ENCODE measurements at regions not wholly inside any gene's neighbourhood (a gene's known extent, or its start where the extent isn't known, plus 50 kb on each side); places are given as distances from the start of the nearest gene placed in this dataset.

GRCh38 chr15:31814082-31814481 lies 216.2 kb upstream of the CHRNA7 start:
- Histone ChIP-seq H3K27me3 (no peaks in the 10 kb centered on the region), H3K9me3 (peaks cover 0 to 10% (median 0%) of the 10 kb centered on the region in 4 donors), H3K4me1 (no peaks in the 10 kb centered on the region), H3K4me3 (no peak overlapping the region), H3K36me3 (peaks cover 0 to 11% (median 0%) of the 10 kb centered on the region in 3 donors), H3K27ac (no peak overlapping the region)
- 65 to 69% methylated on average over 5 of the region's 5 CpGs for WGBS, 2 donors
- TF ChIP-seq CTCF (IDR thresholded peaks at IDR 0.05) (no peak), POLR2A (IDR thresholded peaks at IDR 0.05) (no peak), EP300 (IDR thresholded peaks at IDR 0.05) (no peak)
- no peak for DNase-seq (ENCODE audit: low spot score in 2 of 2)

GRCh38 chr15:31815411-31816155 lies 214.7 kb upstream of the CHRNA7 start:
- peaks cover 0 to 5% (median 0%) of the 10 kb centered on the region in 4 donors for H3K9me3 ChIP-seq
- no peak overlapping the region for H3K4me3 ChIP-seq
- DNase-seq (ENCODE audit: low spot score in 2 of 2), result no peak
- TF ChIP-seq POLR2A (IDR thresholded peaks at IDR 0.05) (no peak), EP300 (IDR thresholded peaks at IDR 0.05) (no peak), CTCF (IDR thresholded peaks at IDR 0.05) (no peak)
- no peak overlapping the region for H3K27ac ChIP-seq
- no peaks in the 10 kb centered on the region for H3K27me3 ChIP-seq
- 66 to 70% methylated on average over 15 of the region's 15 CpGs for WGBS, 2 donors
- no peaks in the 10 kb centered on the region for H3K4me1 ChIP-seq
- H3K36me3 ChIP-seq, result peaks cover 0 to 11% (median 0%) of the 10 kb centered on the region in 3 donors

GRCh38 chr15:31822463-31822862 lies 207.9 kb upstream of the CHRNA7 start:
- H3K4me1 ChIP-seq, result no peaks in the 10 kb centered on the region
- H3K4me3 ChIP-seq, result no peak overlapping the region
- 65 to 73% methylated on average over 2 of the region's 2 CpGs for WGBS, 2 donors
- H3K27me3 ChIP-seq, result no peaks in the 10 kb centered on the region
- no peak for TF ChIP-seq EP300 (IDR thresholded peaks at IDR 0.05)
- TF ChIP-seq POLR2A (IDR thresholded peaks at IDR 0.05), result no peak
- TF ChIP-seq CTCF (IDR thresholded peaks at IDR 0.05), result no peak
- H3K9me3 ChIP-seq, result no peaks in the 10 kb centered on the region
- no peak for DNase-seq (ENCODE audit: low spot score in 2 of 2)
- H3K27ac ChIP-seq, result no peak overlapping the region
- no peaks in the 10 kb centered on the region for H3K36me3 ChIP-seq

- TF ChIP-seq EP300 (IDR thresholded peaks at IDR 0.05) (no peak), POLR2A (IDR thresholded peaks at IDR 0.05) (no peak), CTCF (IDR thresholded peaks at IDR 0.05) (no peak)
- WGBS, 2 donors, result 76 to 80% methylated on average over 5 of the region's 5 CpGs
- no peak for DNase-seq (ENCODE audit: low spot score in 2 of 2)
- Histone ChIP-seq H3K4me3 (no peak overlapping the region), H3K4me1 (no peaks in the 10 kb centered on the region), H3K27me3 (no peaks in the 10 kb centered on the region), H3K27ac (no peak overlapping the region), H3K36me3 (no peaks in the 10 kb centered on the region), H3K9me3 (no peaks in the 10 kb centered on the region)
Observed at GRCh38 chr15:31824024-31824423, 206.3 kb upstream of the CHRNA7 start.

GRCh38 chr15:31828594-31828993 lies 201.7 kb upstream of the CHRNA7 start:
- no peak for DNase-seq (ENCODE audit: low spot score in 2 of 2)
- Histone ChIP-seq H3K27ac (no peak overlapping the region), H3K4me3 (no peak overlapping the region), H3K9me3 (peaks cover 0 to 10% (median 0%) of the 10 kb centered on the region in 4 donors), H3K36me3 (peaks cover 0 to 6% (median 0%) of the 10 kb centered on the region in 3 donors), H3K4me1 (no peaks in the 10 kb centered on the region), H3K27me3 (no peaks in the 10 kb centered on the region)
- 62 to 88% methylated on average over 3 of the region's 3 CpGs for WGBS, 2 donors
- TF ChIP-seq POLR2A (IDR thresholded peaks at IDR 0.05) (no peak), CTCF (IDR thresholded peaks at IDR 0.05) (no peak), EP300 (IDR thresholded peaks at IDR 0.05) (no peak)
